Stimulated activated CD8-positive, alpha-beta memory T cell treated with anti-CD3 and anti-CD28 coated beads, Interleukin-4, amount 100 ng/mL, for 48 hours (primary cell): ENCODE measurements at regions not wholly inside any gene's neighbourhood (a gene's known extent, or its start where the extent isn't known, plus 50 kb on each side); places are given as distances from the start of the nearest gene placed in this dataset.

ENCODE experiments used
- DNase-seq: peaks from one replicate; pipeline ENCODE4 v3.0.0-alpha.2; 2020

DNA sequence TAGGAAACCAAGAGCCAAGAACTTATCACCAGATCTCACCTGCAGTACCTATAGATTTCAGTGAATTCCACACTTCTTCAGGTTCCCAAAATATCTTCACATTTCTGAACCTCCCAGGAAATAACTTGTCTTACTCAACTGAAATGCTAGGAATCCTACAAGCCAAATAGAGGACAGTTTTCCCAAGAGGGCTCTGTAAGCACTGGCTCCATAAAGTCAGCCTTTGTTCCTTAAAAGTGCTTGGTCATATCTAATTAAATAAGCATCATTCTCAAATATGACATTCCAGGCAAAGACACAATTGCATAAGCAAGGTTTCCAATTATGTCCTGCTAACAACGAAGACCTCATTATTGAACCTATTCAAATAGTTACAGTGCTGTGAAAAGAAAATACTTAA is 154.6 kb upstream of the MGAT5 start:
- no peak for DNase-seq

DNA sequence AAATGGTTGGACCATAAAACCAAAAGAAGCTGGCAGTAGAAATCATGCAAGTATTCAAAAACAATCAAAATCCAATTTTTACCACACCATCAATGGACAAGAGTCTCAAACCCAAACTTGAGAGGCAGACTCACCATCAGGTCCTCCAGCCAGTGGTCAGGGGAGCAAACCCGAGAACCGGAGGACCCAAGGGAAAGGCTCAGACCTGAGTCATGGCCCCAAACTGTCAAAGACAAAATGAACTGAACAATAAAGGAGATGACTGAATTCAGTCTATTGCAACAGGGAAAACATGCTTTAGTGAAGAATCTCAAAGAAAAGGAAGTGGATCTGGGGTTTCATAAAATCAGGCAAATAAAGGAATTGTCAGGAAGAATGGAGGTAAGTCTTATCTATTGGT is 150.7 kb upstream of the MGAT5 start:
- no peak for DNase-seq

DNA sequence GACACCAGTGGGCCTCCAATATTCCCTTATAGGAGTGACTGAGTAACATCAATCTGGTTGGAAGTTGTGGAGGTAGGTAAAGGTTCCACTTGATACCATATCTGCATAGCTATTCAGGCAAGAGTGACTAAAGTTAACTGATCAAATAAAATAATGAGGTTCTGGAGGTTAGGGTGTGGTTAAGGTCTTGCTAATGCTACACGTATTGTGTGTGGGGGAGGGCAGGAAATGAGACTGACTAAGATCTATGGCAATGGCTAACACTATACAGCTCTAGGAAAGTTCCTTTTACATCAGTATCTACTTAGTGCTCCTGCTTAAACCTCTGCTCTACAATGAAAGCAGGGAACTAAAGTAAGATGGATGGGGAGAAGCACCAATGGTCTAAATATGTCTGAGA is 149.1 kb upstream of the MGAT5 start:
- DNase-seq: peak; percentile 34

DNA sequence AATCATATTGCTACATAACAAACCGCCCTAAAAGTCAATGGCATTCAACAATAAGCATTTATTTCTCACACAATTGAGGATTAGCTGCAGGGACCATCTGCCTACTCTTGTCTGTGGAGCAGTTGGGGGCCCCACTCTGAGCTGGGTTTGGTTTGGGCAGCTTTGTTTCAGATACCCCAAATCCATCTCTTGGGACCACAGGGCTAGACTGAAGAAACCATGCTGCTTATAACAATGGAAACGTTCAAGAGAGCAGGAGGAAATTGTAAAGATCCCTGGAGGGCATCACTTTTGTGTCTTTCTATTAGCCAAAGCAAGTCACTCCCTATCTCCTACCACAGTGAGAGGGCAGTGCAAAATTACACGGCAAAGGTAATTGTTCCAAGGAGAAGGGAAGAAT is 146.5 kb upstream of the MGAT5 start:
- DNase-seq: no peak

DNA sequence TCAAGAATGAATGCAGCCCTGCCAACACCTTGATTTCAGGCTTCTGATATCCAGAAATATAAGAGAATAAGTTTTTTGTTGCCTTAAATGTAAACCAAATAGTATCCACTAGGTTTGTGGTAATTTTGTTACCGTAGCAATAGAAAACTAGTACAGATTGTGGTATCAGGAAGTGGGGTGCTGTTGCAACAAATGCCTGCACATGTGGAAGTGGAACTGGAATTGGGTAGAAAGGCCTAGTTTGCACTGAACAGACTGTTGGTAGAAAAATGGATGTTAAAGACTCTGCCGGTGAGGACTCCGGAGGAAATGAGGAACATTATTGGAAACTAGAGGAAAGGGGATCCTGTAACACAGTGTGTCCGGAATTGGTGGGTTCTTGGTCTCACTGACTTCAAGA is 145.8 kb upstream of the MGAT5 start:
- no peak for DNase-seq

DNA sequence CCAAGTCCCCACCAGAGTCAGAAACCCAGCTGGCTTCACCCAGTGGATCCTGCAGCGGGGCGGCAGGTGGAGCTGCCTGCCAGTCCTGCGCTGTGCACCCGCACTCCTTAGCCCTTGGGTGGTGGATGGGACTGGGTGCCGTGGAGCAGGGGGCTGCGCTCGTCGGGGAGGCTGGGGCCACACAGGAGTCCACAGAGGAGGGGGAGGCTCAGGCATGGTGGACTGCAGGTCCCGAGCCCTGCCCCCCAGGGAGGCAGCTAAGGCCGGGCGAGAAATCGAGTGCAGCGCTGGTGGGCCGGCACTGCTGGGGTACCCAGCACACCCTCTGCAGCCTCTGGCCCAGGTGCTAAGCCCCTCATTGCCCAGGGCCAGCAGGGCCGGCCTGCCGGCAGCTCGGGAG is 144.6 kb upstream of the MGAT5 start:
- DNase-seq: no peak

DNA sequence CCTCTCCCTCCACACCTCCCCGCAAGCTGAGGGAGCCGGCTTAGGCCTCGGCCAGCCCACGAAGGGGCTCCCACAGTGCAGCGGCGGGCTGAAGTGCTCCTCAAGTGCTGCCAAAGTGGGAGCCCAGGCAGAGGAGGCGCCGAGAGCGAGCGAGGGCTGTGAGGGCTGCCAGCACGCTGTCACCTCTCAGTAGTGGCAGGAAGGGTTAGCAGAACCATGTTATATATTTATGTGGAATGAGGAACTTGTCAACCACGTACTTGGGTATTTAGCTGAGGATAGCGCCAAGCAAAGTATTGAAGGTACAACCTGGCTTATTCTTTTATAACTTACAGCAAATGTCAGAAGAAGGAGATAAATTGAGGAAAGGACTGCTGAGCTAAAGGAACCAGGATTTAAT is 144.1 kb upstream of the MGAT5 start:
- DNase-seq: no peak

DNA sequence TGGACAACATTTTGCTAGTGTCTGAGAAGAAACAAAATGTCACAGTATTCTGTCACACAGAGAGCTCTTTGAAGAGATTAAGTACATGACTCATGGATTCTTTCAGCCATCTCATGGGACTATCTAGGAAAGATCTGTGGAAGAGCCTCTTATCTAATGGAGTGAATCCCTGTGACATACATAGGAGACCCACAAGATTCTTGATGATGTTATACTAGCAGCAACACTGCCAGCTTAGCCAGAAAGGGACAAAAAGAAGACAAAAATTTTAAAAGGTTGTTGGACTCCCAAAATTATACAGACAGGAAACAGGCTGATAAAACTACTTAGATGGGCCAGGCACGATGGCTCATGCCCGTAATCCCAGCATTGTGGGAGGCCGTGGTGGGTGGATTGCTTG is 143.3 kb upstream of the MGAT5 start:
- no peak for DNase-seq

DNA sequence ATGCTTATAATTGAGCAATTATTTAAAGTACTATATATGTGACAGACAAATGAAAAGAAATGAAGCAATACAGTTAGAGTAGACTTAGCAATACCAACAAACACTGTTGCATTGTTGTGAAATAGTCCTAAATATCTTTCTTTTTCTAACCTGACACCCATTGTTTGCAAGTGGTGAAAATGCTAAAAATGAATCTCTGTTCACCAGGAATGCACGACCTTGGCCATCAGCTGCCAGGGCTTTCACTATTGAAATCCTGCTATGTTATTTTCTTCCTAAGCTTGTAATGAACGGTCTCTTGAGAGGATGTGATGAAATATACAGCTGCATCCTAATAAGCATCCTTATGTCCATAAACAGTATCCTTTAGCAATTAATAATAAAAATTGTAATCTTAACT is 136.2 kb upstream of the MGAT5 start:
- no peak for DNase-seq

DNA sequence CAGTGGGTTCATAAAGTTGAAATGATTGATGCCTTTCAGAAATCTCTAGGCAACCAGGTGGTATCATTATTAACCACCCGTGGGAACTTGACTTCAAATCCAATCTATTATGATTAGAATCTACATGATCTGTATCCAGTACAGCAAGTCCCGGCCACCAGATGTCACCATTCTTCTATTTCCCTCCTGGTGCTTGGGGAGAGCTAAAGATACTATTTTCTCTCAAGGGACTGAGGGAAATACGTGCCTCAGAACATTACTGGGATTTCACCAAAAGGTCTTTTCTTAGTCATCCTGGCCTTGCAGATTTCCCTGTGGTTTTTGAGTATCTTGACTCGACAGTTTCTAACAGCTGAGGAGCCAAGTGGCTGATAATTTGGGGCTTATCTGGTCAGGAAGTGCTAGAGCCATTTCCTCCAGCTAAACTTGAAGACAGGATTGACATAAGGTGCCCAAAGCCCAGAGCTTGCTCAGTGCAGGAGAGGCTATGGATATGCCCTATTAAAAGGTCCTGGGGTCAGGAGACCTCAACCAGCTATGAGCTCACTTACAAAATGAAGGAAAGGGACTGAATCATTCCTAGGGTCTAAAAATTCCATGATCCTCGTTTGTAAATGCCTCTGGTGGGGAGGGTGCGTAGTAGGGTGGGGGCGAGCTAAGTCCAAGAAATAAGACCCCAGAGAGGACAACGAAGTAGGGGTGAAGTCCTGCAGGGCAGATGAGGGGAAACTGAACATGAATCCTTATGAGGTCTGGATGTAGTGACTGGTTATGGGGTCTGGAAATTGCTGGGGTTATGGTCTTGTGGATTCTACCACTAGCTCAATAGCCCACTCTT is 135.4 kb upstream of the MGAT5 start:
- peak; percentile 84 for DNase-seq

DNA sequence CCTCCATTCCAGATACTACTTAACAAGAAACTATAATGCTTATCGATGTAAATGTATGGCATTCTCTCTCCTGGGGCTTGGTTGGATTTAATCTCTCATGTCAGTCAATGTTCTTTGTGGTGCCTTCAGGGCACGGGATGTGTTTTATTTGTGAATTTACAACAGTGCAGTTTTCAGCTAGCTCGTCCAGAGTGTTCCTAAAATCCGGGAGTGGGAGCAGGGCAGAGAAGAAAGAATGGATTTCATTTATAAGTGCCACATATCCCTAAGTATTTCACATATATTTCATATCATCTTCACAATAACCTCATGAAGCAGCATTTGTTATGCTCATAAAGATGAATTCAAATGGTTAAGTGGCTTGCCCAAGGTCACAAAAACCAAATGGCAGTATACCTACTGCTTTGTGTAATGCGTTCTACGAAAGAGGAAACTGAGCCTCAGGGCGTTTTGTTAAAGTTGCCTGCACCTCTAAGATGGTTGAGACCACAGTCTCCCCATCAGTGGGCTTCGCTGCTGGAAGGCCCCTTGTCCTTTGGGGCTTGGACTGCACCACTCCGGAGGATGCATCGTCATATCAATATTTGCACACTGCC is 134.7 kb upstream of the MGAT5 start:
- DNase-seq: no peak

DNA sequence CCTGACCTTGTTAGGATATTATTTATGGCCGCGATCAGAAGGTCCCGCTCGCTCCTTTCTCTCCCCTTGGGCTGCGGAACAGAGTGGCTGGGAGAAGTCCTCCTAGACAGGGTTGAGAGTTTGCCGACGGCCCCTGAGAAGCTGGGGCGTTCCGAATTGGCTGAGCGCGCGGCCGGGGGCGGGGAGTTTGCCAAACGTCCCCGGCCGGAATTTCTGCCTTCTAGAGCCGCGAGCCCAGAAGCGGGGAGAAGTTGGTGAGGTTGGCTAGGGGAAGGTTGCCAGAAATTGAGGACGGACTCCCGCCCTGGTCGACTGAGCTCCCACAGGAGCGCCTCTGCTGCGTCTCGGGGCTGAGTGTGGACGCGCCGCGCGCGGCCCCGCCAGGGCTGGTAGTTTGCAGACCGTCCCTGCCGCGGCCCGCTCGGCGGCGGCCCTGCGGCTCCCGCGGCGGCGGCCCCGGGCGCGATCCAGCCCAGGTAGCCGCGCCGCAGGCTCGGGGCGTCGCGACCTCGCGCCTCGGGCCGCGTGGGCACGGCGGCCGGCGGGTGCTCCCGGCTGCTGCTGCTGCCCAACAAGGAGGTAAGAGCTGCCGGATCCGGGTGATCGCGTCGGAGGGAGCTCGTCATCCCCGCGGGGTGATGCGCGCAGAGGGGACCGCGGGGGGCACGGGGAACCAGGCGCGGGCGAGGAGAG is 134.0 kb upstream of the MGAT5 start:
- peak; percentile 86 for DNase-seq

DNA sequence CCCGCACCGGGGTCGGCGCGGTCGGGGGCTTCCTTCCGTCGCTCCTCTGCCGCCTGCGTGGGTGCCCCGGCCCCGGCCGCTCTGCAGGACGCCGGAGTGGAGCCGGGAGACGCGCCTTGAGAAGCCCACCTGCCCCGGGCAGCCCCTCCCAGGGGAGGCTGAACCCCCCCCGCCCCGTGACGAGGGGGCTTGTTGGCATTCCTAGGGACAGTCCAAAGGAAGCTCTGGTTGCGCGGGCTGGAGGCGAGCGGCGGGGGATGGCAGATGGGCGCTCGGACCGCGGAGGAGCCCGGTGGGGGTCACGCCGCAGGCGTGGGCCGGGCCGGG is 133.5 kb upstream of the MGAT5 start:
- no peak for DNase-seq

DNA sequence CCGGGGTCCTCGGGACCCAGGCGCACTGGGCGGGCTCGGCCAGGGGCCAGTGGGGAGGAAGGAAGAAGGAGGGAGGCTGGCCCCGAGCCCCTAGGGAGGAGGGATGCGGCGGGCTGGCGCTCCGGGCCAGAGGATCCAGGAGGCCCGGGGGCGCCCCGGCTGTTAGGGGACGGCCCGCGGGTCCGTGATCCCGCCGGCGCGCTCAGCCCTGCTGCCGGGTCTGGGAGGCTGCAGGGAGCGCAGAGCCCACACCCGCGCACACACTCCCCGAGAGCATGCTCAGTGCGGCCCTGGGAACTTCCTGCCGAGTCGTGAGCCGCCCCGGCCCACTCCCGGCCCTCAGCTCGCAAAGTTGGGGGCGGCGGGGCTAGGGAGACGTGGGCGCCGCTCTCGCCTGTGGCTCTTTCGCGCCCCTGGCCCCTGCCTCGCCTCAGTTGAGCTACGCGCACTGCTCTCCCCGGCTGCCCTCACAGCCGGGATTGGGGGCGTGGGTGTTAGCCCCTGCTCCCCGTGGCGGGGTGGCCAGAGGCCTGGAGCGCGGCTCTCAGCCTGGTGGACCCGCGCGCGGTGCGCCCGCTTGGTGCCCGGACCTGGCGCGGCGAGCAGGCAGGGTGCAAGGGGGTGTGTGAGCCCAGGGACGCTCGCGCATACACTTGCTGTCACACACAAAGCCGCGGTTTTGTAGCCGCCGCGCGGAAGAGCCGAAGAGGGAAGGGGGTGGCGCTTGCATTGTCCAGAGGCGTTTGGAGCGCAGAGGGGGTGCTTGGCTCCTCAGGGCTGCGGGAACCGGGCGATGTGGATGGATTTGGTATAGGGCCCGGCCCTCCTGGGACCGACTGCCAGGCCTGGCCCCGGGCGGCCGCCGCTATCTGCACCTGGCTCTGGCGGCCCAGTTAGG is 132.9 kb upstream of the MGAT5 start:
- peak; percentile 73 for DNase-seq

DNA sequence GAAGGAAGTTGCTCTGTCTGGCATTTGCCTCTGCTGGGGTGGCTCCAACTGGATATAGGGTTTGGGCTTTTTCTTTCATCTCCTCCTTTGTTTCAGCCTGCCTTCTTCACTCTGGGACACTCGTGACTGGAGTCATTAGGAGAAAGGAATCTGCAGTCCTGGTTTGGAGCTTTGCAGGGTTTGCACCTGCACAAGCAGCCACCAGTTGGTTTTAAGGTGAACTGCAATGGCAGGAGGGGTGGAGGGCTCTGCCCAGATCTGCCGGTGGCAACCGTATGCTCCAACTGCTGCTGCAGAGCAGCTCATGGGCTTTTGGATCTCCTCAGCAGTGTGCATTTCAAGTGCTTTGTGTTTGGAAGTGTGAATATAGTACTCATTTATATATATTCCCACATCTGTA is 131.3 kb upstream of the MGAT5 start:
- no peak for DNase-seq

DNA sequence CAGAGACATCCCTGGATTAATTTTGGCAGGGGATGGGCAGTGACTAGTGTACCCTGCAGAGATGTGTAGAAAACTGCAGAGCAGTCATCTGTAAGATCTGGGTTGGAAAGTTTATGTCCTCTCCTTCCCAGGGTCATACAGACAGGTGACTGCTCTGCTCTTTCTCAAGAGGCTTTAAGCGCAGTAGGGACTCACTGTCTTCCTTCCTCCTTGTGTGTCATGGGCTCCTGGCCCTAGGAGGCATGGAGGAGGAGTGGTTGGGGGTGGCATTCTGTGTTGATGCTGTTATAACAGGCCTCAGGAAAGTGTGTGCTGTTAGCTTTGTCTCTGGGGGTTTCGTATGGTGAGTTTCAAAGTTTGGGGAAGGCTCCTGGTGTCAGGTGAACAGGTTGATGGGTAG is 130.5 kb upstream of the MGAT5 start:
- DNase-seq: no peak

DNA sequence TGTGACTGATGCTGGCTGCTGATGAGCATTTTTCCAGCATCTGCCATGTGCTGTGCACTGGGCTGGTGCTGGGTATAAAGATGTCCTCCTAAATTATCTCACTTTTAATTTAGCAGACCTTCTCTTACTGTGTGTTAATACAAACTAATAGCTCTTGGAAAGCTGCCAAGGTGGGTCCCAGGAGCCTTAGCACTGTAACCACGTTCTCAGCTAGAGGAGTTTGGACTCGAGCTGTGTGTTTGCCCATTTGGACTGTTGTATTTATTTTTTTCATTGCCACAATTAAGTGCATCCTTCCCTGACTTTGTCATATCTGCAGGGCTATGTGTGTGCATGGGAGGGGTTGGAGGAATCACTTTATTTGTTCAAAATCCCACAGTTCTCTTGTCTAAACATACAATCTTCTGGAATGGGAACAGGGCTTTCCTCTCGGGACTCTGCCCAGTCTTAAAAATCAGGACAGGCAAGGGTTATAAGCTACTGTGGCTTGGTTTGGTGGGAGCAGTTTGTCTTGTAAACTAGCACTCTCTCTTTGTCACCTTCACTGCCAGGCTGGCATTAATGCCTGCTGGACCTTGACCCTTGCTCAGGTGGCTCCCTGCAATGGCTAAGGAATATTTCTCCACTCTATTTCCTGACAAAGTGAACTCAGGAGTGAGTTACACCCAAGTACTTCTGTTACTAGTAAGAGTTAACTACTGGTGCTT is 129.7 kb upstream of the MGAT5 start:
- no peak for DNase-seq

DNA sequence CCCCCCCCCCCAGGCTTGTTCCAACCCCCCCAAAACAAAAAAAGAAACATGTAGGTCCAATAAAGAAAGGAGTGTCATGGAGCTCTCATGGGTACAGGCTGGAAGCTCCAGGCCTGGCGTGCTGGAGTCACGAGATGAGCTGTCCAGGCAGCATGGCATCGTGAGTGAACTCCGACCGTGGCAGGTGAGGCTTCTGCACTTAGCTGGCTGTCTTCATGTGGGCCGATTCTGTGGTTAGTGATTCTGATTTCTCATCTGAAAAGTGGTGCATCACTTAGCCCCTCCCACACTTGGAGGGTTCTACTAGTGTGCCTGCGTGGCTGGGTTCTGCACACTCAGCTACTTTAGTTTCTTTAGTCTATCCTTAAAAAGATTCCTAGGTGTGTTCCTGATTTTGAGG is 126.4 kb upstream of the MGAT5 start:
- peak; percentile 78 for DNase-seq

DNA sequence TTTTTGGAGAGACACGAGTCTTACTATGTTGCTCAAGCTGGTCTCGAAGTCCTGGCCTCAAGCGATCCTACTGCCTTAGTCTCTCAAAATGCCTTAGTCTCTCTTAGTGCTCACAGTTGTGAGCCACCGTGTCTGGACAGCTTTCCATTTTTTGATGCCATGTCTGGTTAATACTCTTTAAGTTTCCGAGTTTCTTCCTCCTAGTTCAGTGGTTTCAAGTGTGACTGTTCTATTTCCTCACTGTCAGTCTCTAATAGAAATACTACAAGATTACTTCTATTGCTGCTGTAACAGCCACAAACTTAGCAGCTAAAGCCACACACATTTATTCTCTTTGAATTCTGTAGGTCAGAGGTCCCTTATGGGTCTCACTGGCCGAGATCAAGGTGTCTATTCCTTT is 125.1 kb upstream of the MGAT5 start:
- DNase-seq: no peak

DNA sequence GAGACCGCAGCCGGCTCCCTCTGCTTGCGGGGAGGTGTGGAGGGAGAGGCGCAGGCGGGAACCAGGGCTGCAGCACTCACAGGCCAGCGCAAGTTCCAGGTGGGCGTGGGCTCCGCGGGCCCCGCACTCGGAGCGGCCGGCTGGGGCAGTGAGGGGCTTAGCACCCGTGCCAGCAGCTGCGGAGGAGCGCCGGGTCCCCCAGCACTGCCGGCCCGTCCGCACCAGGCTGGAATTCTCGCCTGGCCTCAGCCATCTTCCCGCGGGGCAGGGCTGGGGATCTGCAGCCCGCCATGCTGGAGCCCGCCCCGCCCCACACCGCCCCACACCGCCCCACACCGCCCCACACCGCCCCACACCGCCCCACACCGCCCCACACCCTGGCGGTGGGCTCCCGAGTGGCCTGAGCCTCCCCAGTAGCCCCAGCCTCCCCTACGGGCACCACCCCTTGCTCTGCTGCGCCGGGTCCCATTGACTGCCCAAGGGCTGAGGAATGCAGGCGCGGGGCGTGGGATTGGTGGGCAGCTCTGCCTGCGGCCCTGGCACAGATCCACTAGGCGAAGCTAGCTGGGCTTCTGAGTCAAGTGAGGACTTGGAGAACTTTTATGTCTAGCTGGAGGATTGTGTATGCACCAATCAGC is 123.9 kb upstream of the MGAT5 start:
- DNase-seq: no peak

DNA sequence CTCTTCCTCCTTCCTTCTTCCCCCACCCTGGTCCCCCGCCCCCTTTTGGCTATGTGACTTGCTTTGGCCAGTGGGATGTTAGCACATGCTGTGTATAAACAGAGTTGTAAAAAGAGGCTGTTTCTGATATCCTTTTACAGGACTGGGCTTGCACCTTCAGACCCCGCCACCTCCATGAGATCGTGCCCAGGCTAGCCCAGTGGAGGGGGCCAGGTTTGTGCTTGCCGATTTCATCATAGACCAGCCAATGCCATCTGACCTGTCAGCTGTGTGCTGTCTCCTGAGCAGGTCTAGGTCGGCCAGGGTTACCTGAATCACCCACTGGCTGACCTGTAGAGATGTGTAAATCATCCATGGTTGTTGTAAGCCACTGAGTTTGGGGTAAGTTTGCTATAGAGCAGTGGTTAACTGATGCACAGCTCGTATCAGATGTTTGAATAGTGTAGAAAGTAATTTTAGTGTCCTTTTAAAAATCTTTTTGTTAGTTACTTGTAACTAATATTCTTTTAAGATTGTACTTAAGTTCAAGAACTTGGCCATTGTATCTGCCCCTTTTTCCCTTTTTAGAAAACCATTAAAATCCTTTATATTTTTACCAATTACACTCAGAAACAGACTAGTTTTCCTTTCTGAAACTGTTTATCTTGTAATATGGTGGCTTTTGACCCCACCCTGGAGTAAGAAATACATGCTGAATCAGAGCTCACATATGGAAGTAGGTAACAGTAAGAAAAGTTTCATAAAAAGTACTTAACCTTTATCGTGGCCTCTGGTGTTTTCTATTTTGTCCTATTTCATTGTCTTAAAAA is 122.0 kb upstream of the MGAT5 start:
- DNase-seq: no peak
